ENCODE measurements at regions not wholly inside any gene's neighbourhood (a gene's known extent, or its start where the extent isn't known, plus 50 kb on each side); places are given as distances from the start of the nearest gene placed in this dataset.
A peak's percentile ranks its signal among the peaks of the same experiment; 100 is the strongest.

- DNase-seq (ENCODE audit: extremely low read depth in 1 of 2, low read depth in 1 of 2) = no peak
Measured at GRCh38 chr9:18202924-18203323, 271.0 kb upstream of the ADAMTSL1 start.

- no peak for DNase-seq (ENCODE audit: extremely low read depth in 1 of 2, low read depth in 1 of 2)
Measured at GRCh38 chr9:18207735-18208134, 266.2 kb upstream of the ADAMTSL1 start.

- no peak for DNase-seq (ENCODE audit: extremely low read depth in 1 of 2, low read depth in 1 of 2)
Measured at GRCh38 chr9:18208166-18209059, 265.5 kb upstream of the ADAMTSL1 start.

GRCh38 chr9:18215626-18216025 is 258.3 kb upstream of the ADAMTSL1 start:
- no peak for DNase-seq (ENCODE audit: extremely low read depth in 1 of 2, low read depth in 1 of 2)

GRCh38 chr9:18216376-18216775 is 257.6 kb upstream of the ADAMTSL1 start:
- no peak for DNase-seq (ENCODE audit: extremely low read depth in 1 of 2, low read depth in 1 of 2)

GRCh38 chr9:18228101-18228500 is 245.9 kb upstream of the ADAMTSL1 start:
- DNase-seq (ENCODE audit: extremely low read depth in 1 of 2, low read depth in 1 of 2) = no peak

- DNase-seq (ENCODE audit: extremely low read depth in 1 of 2, low read depth in 1 of 2) = no peak
Measured at GRCh38 chr9:18229992-18230676, 243.8 kb upstream of the ADAMTSL1 start.

- DNase-seq (ENCODE audit: extremely low read depth in 1 of 2, low read depth in 1 of 2) = no peak
Measured at GRCh38 chr9:18233311-18233710, 240.6 kb upstream of the ADAMTSL1 start.

- DNase-seq (ENCODE audit: extremely low read depth in 1 of 2, low read depth in 1 of 2) = no peak
Measured at GRCh38 chr9:18233776-18234445, 240.0 kb upstream of the ADAMTSL1 start.

- no peak for DNase-seq (ENCODE audit: extremely low read depth in 1 of 2, low read depth in 1 of 2)
Measured at GRCh38 chr9:18235181-18235908, 238.6 kb upstream of the ADAMTSL1 start.

GRCh38 chr9:18236336-18236735 is 237.6 kb upstream of the ADAMTSL1 start:
- no peak for DNase-seq (ENCODE audit: extremely low read depth in 1 of 2, low read depth in 1 of 2)

GRCh38 chr9:18237776-18238175 is 236.2 kb upstream of the ADAMTSL1 start:
- DNase-seq (ENCODE audit: extremely low read depth in 1 of 2, low read depth in 1 of 2) = no peak

- no peak for DNase-seq (ENCODE audit: extremely low read depth in 1 of 2, low read depth in 1 of 2)
Measured at GRCh38 chr9:18238254-18238653, 235.7 kb upstream of the ADAMTSL1 start.

GRCh38 chr9:18238752-18239447 is 235.1 kb upstream of the ADAMTSL1 start:
- DNase-seq (ENCODE audit: extremely low read depth in 1 of 2, low read depth in 1 of 2) = no peak

- DNase-seq (ENCODE audit: extremely low read depth in 1 of 2, low read depth in 1 of 2) = no peak
Measured at GRCh38 chr9:18240213-18240612, 233.7 kb upstream of the ADAMTSL1 start.

GRCh38 chr9:18245911-18246310 is 228.0 kb upstream of the ADAMTSL1 start:
- DNase-seq (ENCODE audit: extremely low read depth in 1 of 2, low read depth in 1 of 2) = no peak

- no peak for DNase-seq (ENCODE audit: extremely low read depth in 1 of 2, low read depth in 1 of 2)
Measured at GRCh38 chr9:18250053-18250452, 223.9 kb upstream of the ADAMTSL1 start.

GRCh38 chr9:18253950-18254349 is 220.0 kb upstream of the ADAMTSL1 start:
- no peak for DNase-seq (ENCODE audit: extremely low read depth in 1 of 2, low read depth in 1 of 2)

- peak; percentile 13 to 43 for DNase-seq (ENCODE audit: extremely low read depth in 1 of 2, low read depth in 1 of 2)
Measured at GRCh38 chr9:18255158-18255629, 218.8 kb upstream of the ADAMTSL1 start.

- DNase-seq (ENCODE audit: extremely low read depth in 1 of 2, low read depth in 1 of 2) = no peak
Measured at GRCh38 chr9:18255747-18256146, 218.2 kb upstream of the ADAMTSL1 start.
